ENCODE measurements at regions not wholly inside any gene's neighbourhood (a gene's known extent, or its start where the extent isn't known, plus 50 kb on each side); places are given as distances from the start of the nearest gene placed in this dataset.

- DNase-seq = no peak
These were observed 691.3 kb downstream of the SQOR start for GRCh38 chr15:46326173-46326572.

- DNase-seq = no peak
These were observed 694.0 kb downstream of the SQOR start for GRCh38 chr15:46328821-46329220.

GRCh38 chr15:46329876-46330275 lies 695.0 kb downstream of the SQOR start:
- DNase-seq = no peak

- no peak for DNase-seq
These were observed 696.7 kb downstream of the SQOR start for GRCh38 chr15:46331546-46331945.

- peak; percentile 8 for DNase-seq
These were observed 708.5 kb downstream of the SQOR start for GRCh38 chr15:46343196-46343935.

GRCh38 chr15:46344115-46344724 lies 709.4 kb downstream of the SQOR start:
- peak; percentile 25 for DNase-seq

- DNase-seq = peak; percentile 3
These were observed 710.1 kb downstream of the SQOR start for GRCh38 chr15:46344915-46345314.

GRCh38 chr15:46354443-46354842 lies 719.6 kb downstream of the SQOR start:
- DNase-seq = no peak

- no peak for DNase-seq
These were observed 730.7 kb downstream of the SQOR start for GRCh38 chr15:46365572-46365971.

- no peak for DNase-seq
These were observed 731.7 kb downstream of the SQOR start for GRCh38 chr15:46366360-46367007.

GRCh38 chr15:46383978-46384377 lies 749.1 kb downstream of the SQOR start:
- no peak for DNase-seq

- no peak for DNase-seq
These were observed 751.5 kb downstream of the SQOR start for GRCh38 chr15:46386356-46386755.

- DNase-seq = no peak
These were observed 754.9 kb downstream of the SQOR start for GRCh38 chr15:46389739-46390138.

- DNase-seq = no peak
These were observed 759.6 kb downstream of the SQOR start for GRCh38 chr15:46394463-46394862.

- DNase-seq = peak; percentile 2
These were observed 773.5 kb downstream of the SQOR start for GRCh38 chr15:46408312-46408711.

GRCh38 chr15:46409841-46410301 lies 775.0 kb downstream of the SQOR start:
- peak; percentile 53 for DNase-seq

- DNase-seq = no peak
These were observed 775.9 kb downstream of the SQOR start for GRCh38 chr15:46410705-46411104.

GRCh38 chr15:46411900-46412299 lies 777.1 kb downstream of the SQOR start:
- no peak for DNase-seq

- DNase-seq = no peak
These were observed 779.0 kb downstream of the SQOR start for GRCh38 chr15:46413799-46414198.

GRCh38 chr15:46416544-46416943 lies 781.7 kb downstream of the SQOR start:
- DNase-seq = no peak

GRCh38 chr15:46420990-46421389 lies 786.2 kb downstream of the SQOR start:
- DNase-seq = no peak

GRCh38 chr15:46441294-46442062 lies 806.6 kb downstream of the SQOR start:
- DNase-seq = no peak

GRCh38 chr15:46442184-46442583 lies 807.4 kb downstream of the SQOR start:
- no peak for DNase-seq

All from NCI-H345 (cell line).